Mucosa of rectum (tissue), 2 donors: ENCODE measurements at regions not wholly inside any gene's neighbourhood (a gene's known extent, or its start where the extent isn't known, plus 50 kb on each side); places are given as distances from the start of the nearest gene placed in this dataset.
"Not testable (repeated sequence)": the region's sequence is repeated elsewhere in the genome, so short reads cannot be mapped to it uniquely, and the experiment has no call there.

Source experiments
- H3K27ac ChIP-seq, 2 donors: one replicate each; pipeline ENCODE4 v1.7.0; 2013; ENCODE audit warnings: inconsistent platforms in 2 of 2, low read depth in 2 of 2, low read length in 2 of 2
- H3K27me3 ChIP-seq, 2 donors: one replicate each; pipeline ENCODE4 v1.7.0; 2013; ENCODE audit warnings: low read length in 2 of 2; ENCODE audit not compliant: control insufficient read depth in 2 of 2, insufficient read depth in 2 of 2
- H3K36me3 ChIP-seq, 2 donors: one replicate each; pipeline ENCODE4 v1.7.0; 2013; ENCODE audit warnings: low read length in 2 of 2; ENCODE audit not compliant: control insufficient read depth in 2 of 2, insufficient read depth in 2 of 2
- H3K4me1 ChIP-seq, 2 donors: one replicate each; pipeline ENCODE4 v1.7.0; 2013; ENCODE audit warnings: low read length in 2 of 2, mild to moderate bottlenecking in 1 of 2; ENCODE audit not compliant: control insufficient read depth in 2 of 2, insufficient read depth in 2 of 2
- H3K4me3 ChIP-seq, 2 donors: one replicate each; pipeline ENCODE4 v1.7.0; 2013; ENCODE audit warnings: low read length in 2 of 2
- H3K9ac ChIP-seq, 2 donors: one replicate each; pipeline ENCODE4 v1.7.0; 2013; ENCODE audit warnings: low read length in 2 of 2, low read depth in 1 of 2, mild to moderate bottlenecking in 1 of 2
- H3K9me3 ChIP-seq, 2 donors: one replicate each; pipeline ENCODE4 v1.7.0; 2013; ENCODE audit warnings: low read length in 2 of 2; ENCODE audit not compliant: control insufficient read depth in 2 of 2
- donor health status: healthy.
- donor health status: Normal muscosa, but diverticular disease.

GRCh38 chr16:47881574-47881973, 274.2 kb downstream of the ABCC12 start:
- no peak overlapping the region for H3K9ac ChIP-seq
- H3K4me1 ChIP-seq = no peaks in the 10 kb centered on the region
- no peaks in the 10 kb centered on the region for H3K9me3 ChIP-seq
- no peaks in the 10 kb centered on the region for H3K36me3 ChIP-seq
- H3K27ac ChIP-seq = no peak overlapping the region
- no peak overlapping the region for H3K4me3 ChIP-seq
- H3K27me3 ChIP-seq = no peaks in the 10 kb centered on the region

- no peak overlapping the region for H3K27ac ChIP-seq
Measured at GRCh38 chr16:47880653-47881052, 275.1 kb downstream of the ABCC12 start.

GRCh38 chr16:47877166-47877565, 278.6 kb downstream of the ABCC12 start:
- no peaks in the 10 kb centered on the region for H3K4me1 ChIP-seq
- H3K9ac ChIP-seq = no peak overlapping the region
- no peaks in the 10 kb centered on the region for H3K36me3 ChIP-seq
- H3K4me3 ChIP-seq = no peak overlapping the region
- no peaks in the 10 kb centered on the region for H3K27me3 ChIP-seq
- H3K9me3 ChIP-seq = no peaks in the 10 kb centered on the region
- H3K27ac ChIP-seq = no peak overlapping the region

More at GRCh38 chr16:47880653-47881052, 275.1 kb downstream of the ABCC12 start:
- H3K9ac ChIP-seq = no peak overlapping the region
- no peaks in the 10 kb centered on the region for H3K36me3 ChIP-seq
- no peak overlapping the region for H3K4me3 ChIP-seq
- H3K27me3 ChIP-seq = no peaks in the 10 kb centered on the region
- no peaks in the 10 kb centered on the region for H3K4me1 ChIP-seq
- H3K9me3 ChIP-seq = no peaks in the 10 kb centered on the region

GRCh38 chr16:47876511-47876910, 279.3 kb downstream of the ABCC12 start:
- H3K4me3 ChIP-seq = no peak overlapping the region
- no peaks in the 10 kb centered on the region for H3K9me3 ChIP-seq
- H3K36me3 ChIP-seq = no peaks in the 10 kb centered on the region
- no peaks in the 10 kb centered on the region for H3K27me3 ChIP-seq
- no peaks in the 10 kb centered on the region for H3K4me1 ChIP-seq
- H3K9ac ChIP-seq = no peak overlapping the region
- no peak overlapping the region for H3K27ac ChIP-seq

DNA sequence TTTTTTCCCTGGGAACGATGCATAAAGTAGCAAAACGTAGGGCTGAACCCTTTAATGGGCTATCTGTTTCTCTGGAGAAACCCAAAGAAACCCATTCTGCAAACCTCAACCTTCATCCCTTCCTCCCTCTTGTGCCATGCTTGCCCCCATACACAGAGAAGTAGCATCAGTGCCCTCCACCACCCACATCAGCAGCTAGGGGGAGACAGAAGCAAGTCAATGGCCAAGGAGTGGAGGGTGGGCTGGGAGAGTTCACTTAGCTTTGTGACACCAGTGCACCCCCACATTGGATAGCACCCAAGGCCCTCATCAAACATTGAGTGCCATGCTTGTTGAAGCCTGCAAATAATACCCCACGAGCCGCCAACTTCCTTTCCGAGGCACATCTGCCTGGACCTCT, 282.4 kb downstream of the ABCC12 start:
- Histone ChIP-seq H3K36me3 (no peaks in the 10 kb centered on the region), H3K4me1 (no peaks in the 10 kb centered on the region), H3K9me3 (no peaks in the 10 kb centered on the region), H3K4me3 (no peak overlapping the region), H3K9ac (no peak overlapping the region), H3K27ac (no peak overlapping the region), H3K27me3 (no peaks in the 10 kb centered on the region)

DNA sequence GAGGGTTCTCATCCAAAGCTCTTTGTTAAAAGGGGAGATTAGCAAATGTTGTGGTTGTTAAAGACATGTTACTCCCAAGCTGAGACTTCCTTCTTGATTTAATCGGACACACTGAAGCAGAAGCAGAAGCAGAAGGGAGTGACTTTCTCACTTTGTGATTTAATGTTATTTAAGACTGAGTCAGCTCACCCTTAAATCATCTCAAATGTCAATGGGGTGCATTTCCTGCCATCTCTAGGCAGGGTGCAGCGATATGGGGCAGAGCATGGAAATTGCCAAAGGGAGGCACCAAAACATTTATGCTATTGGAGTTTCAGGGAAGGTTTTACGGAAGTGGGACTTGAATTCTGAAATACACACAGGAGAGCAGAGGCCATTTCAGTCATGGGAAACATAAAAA, 283.6 kb downstream of the ABCC12 start:
- H3K27ac ChIP-seq = no peak overlapping the region
- no peaks in the 10 kb centered on the region for H3K9me3 ChIP-seq
- no peaks in the 10 kb centered on the region for H3K27me3 ChIP-seq
- no peaks in the 10 kb centered on the region for H3K4me1 ChIP-seq
- H3K4me3 ChIP-seq = no peak overlapping the region
- no peaks in the 10 kb centered on the region for H3K36me3 ChIP-seq
- no peak overlapping the region for H3K9ac ChIP-seq

- no peaks in the 10 kb centered on the region for H3K36me3 ChIP-seq
- no peaks in the 10 kb centered on the region for H3K27me3 ChIP-seq
- no peaks in the 10 kb centered on the region for H3K9me3 ChIP-seq
- H3K4me1 ChIP-seq = no peaks in the 10 kb centered on the region
- no peak overlapping the region for H3K4me3 ChIP-seq
- H3K27ac ChIP-seq = no peak overlapping the region
- no peak overlapping the region for H3K9ac ChIP-seq
Measured at GRCh38 chr16:47866423-47866822, 289.4 kb downstream of the ABCC12 start.

GRCh38 chr16:47865337-47865855, 290.4 kb downstream of the ABCC12 start:
- Histone ChIP-seq H3K4me1 (no peaks in the 10 kb centered on the region), H3K27ac (no peak overlapping the region), H3K4me3 (no peak overlapping the region), H3K9me3 (no peaks in the 10 kb centered on the region), H3K9ac (no peak overlapping the region), H3K36me3 (no peaks in the 10 kb centered on the region), H3K27me3 (no peaks in the 10 kb centered on the region)

DNA sequence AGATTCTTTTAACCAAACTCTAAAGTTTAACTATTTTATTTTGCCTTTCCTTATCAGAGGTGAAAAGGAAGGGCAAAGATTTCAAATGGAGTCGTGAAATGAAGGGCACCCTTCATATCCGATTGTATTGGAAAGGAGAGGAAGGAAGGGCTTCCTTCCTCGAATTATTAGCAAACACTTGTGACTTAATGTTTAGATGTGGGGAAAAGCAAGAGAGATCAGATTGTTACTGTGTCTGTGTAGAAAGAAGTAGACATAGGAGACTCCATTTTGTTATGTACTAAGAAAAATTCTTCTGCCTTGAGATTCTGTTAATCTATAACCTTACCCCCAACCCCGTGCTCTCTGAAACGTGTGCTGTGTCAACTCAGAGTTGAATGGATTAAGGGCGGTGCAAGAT, 291.5 kb downstream of the ABCC12 start:
- H3K4me1 ChIP-seq, H3K9ac ChIP-seq, H3K27ac ChIP-seq, H3K4me3 ChIP-seq, H3K9me3 ChIP-seq, H3K27me3 ChIP-seq, H3K36me3 ChIP-seq: not testable (repeated sequence)

DNA sequence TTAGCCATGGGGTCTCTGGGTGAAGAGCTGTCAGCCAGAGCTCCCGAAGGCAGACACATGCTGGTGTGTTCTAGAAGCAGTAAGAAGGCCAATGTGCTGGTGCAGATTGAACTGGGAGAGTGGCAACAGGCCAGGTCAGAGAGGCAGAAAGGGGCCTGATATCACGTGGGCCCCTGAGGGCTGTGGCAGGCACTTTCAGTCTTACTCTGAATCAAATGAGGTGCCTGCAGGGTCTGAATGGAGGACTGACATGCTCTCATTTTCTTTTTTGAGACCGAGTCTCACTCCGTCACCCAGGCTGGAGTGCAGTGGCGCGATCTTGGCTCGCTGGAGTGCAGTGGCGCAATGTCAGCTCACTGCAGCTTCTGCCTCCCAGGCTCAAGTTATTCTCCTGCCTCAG, 293.8 kb downstream of the ABCC12 start:
- no peaks in the 10 kb centered on the region for H3K27me3 ChIP-seq
- no peaks in the 10 kb centered on the region for H3K4me1 ChIP-seq
- no peaks in the 10 kb centered on the region for H3K36me3 ChIP-seq
- H3K4me3 ChIP-seq = no peak overlapping the region
- H3K9ac ChIP-seq = no peak overlapping the region
- no peak overlapping the region for H3K27ac ChIP-seq
- no peaks in the 10 kb centered on the region for H3K9me3 ChIP-seq
